ENCODE measurements at regions not wholly inside any gene's neighbourhood (a gene's known extent, or its start where the extent isn't known, plus 50 kb on each side); places are given as distances from the start of the nearest gene placed in this dataset.

DNA sequence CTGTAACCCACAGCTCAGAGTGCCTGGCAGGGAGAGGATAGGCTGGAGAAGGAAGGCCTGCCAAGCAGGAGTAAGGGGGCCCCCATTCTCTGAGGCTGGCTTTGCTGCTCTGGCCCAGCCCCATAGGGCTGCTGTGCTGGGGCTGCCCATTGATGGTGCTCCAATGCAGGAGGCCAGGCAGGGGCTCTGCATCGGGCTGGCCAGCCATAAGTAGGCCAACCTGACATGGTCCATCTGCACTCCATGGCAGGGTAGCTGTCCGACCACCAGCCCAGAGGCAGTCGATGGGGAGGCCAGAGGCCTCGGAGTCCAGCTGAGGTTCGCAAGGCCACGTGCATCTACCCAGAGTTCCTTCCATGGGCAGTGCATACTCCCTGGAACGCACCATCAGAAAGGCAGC is 75.0 kb upstream of the PITX1 start:
- no peak for TF ChIP-seq CTCF (conservative IDR thresholded peaks at IDR 0.05 in 1 of 2, IDR thresholded peaks at IDR 0.05 in 1 of 2; ENCODE audit: extremely low read depth in 1 of 2, insufficient read depth in 1 of 2, low read depth in 1 of 2, low read length in 2 of 2)
- TF ChIP-seq EZH2 (IDR thresholded peaks at IDR 0.05; ENCODE audit: borderline replicate concordance, low read length): no peak
